Activated CD8-positive, alpha-beta T cell treated with anti-CD3 and anti-CD28 coated beads, Interleukin-2, amount 10 ng/mL, durations not matched to agents 7 days and 5 days (primary cell): ENCODE measurements at regions not wholly inside any gene's neighbourhood (a gene's known extent, or its start where the extent isn't known, plus 50 kb on each side); places are given as distances from the start of the nearest gene placed in this dataset.

ENCODE experiments used
- ATAC-seq: fragments of 150-1000 bp; cut with Tn5 transposase; one replicate; pipeline ENCODE4 v1.10.0; 2021; ENCODE audit warnings: moderate library complexity
- CTCF ChIA-PET: fragments of 350-600 bp; sonication (Branson Sonifier 250); formaldehyde crosslinking; loops from one replicate; lab custom pipeline; 2021; ENCODE audit warnings: antibody characterized with exemption; lab: Charles Lee
- POLR2A ChIA-PET: fragments of 350-600 bp; sonication (Branson Sonifier 250); formaldehyde crosslinking; loops from one replicate; lab custom pipeline; 2021; ENCODE audit warnings: antibody characterized with exemption; lab: Charles Lee
- DNase-seq: peaks from one replicate; pipeline ENCODE4 v3.0.0-alpha.2; 2020
- H3K27ac Mint-ChIP-seq: one replicate; pipeline ENCODE4 v1.8.0; 2021; ENCODE audit warnings: mild to moderate bottlenecking, mixed read lengths
- H3K27me3 Mint-ChIP-seq: one replicate; pipeline ENCODE4 v1.8.0; 2021; ENCODE audit warnings: low read depth, mixed read lengths
- H3K36me3 Mint-ChIP-seq: one replicate; pipeline ENCODE4 v1.8.0; 2021; ENCODE audit warnings: low read depth, mixed read lengths
- H3K4me1 Mint-ChIP-seq: one replicate; pipeline ENCODE4 v1.8.0; 2021; ENCODE audit warnings: low read depth, mixed read lengths
- H3K4me3 Mint-ChIP-seq: one replicate; pipeline ENCODE4 v1.8.0; 2021; ENCODE audit warnings: mild to moderate bottlenecking, mixed read lengths
- H3K9me3 Mint-ChIP-seq: one replicate; pipeline ENCODE4 v1.8.0; 2022; ENCODE audit warnings: mixed read lengths; ENCODE audit not compliant: insufficient read depth

DNA sequence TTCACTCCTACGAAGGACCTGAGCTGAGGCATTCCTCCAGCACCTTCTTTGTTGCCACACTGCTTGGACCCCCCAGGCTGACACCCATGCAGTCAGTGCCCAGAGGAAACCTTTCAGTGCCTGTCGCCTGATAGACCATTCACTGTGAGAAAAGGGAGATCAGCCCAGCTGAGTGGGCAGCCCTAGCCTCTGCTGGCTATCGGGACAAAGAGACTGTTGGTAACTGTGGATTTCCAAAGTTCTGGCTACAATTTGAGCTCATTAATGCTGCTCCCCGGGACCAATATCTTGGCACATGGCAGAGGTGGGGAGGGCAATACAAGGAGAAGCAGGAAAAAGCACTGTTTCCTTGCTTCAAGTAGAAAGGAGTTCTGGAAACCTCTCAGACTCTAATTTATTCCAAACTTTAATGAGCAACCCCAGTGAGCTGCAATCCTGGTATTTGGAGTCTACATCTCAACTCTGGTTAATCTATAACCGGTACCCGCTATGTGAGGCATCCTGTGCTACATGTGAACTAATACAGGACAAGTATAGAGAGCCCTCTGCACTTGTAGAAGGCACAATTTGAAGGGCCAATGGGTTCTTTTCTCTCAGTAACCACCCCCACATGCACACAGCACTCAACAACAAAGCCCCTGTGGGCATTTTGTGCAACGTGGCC, 200.7 kb upstream of the NCAM1 start:
- no peak overlapping the region for H3K27ac Mint-ChIP-seq

DNA sequence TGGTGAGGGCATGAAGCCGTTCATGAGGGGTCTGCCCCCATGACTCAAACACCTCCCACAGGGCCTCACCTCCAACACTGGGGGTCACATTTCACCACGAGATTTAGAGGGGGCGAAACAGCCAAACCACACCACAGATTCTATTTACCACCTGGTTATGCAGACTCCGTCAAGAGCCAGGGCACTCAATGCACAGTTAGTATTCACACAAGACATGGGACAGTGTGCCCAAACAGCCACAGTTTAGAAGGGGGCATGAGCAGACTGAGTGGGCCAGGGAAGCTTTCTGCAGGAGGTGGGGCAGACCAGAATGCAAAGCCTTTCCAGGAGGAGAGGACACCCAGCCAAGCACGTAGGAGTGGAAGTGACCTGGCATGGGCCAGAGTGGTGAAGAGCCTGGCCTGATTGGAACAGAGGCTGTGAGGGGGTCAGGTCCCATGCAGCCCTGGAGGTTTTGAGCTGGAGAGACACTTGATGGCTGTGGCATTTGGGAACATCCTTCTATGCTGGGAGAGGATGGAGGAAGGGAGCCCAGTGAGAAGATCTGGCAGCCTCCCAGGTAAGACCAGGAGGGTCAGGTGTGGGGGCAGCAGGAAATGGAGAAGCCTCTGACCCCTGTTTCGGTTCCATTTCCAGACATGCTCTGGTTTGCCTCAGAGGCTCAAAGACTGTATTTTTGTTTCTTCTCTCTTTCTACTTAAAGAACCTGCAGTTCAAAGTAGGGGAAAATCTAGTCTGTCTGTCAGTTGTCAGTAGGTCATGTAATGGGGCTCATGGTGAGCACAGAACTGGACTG, 199.1 kb upstream of the NCAM1 start:
- Mint-ChIP-seq H3K9me3 (no peaks in the 10 kb centered on the region), H3K27ac (no peak overlapping the region), H3K4me3 (no peak overlapping the region), H3K4me1 (no peaks in the 10 kb centered on the region), H3K27me3 (no peaks in the 10 kb centered on the region), H3K36me3 (no peaks in the 10 kb centered on the region)
- DNase-seq (no peak), ATAC-seq (no peak)
- POLR2A ChIA-PET: no interaction called here
- CTCF ChIA-PET: no interaction called here

More for the DNA sequence above, 200.7 kb upstream of the NCAM1 start:
- Mint-ChIP-seq H3K36me3 (no peaks in the 10 kb centered on the region), H3K27me3 (peaks cover 3% of the 10 kb centered on the region), H3K4me3 (no peak overlapping the region), H3K4me1 (no peaks in the 10 kb centered on the region), H3K9me3 (no peaks in the 10 kb centered on the region)
- ChIA-PET POLR2A (no interaction called here), CTCF (no interaction called here)
- ATAC-seq (no peak), DNase-seq (no peak)

DNA sequence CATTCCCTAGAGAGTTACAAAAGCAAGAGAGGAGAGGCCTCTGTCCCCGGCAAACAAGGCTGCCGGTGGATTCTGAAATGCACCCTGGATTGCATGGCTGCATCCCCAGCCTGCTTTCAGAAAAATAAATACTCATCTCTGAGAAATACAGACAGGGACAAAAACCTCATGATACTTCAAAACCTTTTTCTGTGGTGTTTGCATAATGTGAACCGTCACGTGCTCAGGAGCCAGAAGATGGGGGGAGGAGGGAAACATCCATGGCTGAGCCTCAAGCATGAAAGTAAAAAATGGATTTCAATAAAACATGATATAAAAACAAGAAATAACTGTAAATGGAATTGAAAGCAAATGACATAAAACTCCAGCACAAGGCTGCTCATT, 198.5 kb upstream of the NCAM1 start:
- Mint-ChIP-seq H3K27ac (no peak overlapping the region), H3K4me1 (no peaks in the 10 kb centered on the region), H3K4me3 (no peak overlapping the region), H3K36me3 (no peaks in the 10 kb centered on the region), H3K9me3 (no peaks in the 10 kb centered on the region), H3K27me3 (no peaks in the 10 kb centered on the region)
- ChIA-PET POLR2A (no interaction called here), CTCF (no interaction called here)
- DNase-seq: no peak
- ATAC-seq: no peak

DNA sequence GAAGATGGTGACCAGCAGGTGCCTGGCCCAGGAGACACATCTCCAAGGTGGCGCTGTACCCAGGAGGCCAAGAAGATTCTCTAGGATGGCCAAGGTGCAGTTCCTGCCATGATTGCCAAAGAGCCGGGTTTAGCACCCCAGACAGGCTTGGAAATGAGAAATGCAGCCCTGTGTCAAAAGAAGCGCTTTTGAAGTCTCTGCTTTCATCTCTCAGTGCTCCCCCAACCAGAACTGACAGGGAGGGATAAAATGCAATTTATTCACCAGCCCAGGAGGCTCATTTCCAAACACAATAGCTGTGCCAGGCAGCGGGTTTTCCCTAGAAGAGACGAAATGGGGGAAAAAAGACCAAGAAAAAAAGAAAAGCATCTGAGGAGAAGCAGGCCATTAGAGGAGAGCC, 195.9 kb upstream of the NCAM1 start:
- Mint-ChIP-seq H3K27me3 (no peaks in the 10 kb centered on the region), H3K4me3 (no peak overlapping the region), H3K36me3 (no peaks in the 10 kb centered on the region), H3K9me3 (no peaks in the 10 kb centered on the region), H3K4me1 (no peaks in the 10 kb centered on the region), H3K27ac (no peak overlapping the region)
- DNase-seq: no peak
- no peak for ATAC-seq
- ChIA-PET POLR2A (no interaction called here), CTCF (no interaction called here)

DNA sequence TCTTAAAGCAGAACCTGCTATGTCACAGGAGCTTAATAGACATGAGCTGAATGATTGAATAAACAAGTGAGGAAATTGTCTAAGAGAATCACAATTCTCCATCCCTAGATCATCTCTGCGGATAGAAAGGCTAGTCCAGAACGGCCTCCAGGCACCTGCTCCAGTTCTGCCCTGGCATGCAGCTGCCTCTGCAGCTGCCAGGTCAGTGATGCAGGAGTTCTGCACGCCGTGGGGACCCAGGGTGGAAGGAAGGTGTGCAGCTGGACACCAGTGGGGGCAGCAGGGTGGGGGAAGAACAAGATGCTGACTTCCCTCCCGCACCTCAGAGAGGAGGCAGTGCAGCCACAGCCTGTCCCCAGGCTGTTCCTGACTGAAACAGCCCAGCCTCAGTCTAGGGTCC, 192.1 kb upstream of the NCAM1 start:
- Mint-ChIP-seq H3K9me3 (no peaks in the 10 kb centered on the region), H3K27me3 (no peaks in the 10 kb centered on the region), H3K4me1 (peaks cover 4% of the 10 kb centered on the region), H3K36me3 (no peaks in the 10 kb centered on the region), H3K4me3 (no peak overlapping the region), H3K27ac (no peak overlapping the region)
- ATAC-seq: no peak
- no peak for DNase-seq
- ChIA-PET CTCF (no interaction called here), POLR2A (no interaction called here)

DNA sequence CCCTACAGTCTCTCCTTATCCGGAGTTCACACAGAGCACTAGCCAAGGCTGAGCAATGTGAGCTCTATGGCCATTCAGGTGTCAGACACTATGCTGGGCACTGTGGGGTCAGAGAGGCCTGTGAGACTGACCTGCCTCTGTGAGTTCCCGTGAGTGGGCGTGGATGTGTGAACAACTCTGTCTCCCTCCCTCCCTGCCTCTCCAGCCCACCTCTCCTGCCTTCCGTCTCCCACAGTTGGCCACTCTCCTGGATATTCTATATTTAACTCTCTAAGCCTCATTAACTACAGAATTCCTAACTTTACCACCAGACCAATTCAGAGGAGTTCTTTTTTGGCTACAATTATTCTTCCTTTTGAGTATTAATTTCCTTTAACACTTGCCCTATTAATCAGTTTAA, 191.6 kb upstream of the NCAM1 start:
- Mint-ChIP-seq H3K27ac (no peak overlapping the region), H3K4me3 (no peak overlapping the region), H3K36me3 (no peaks in the 10 kb centered on the region), H3K27me3 (no peaks in the 10 kb centered on the region), H3K4me1 (peaks cover 4% of the 10 kb centered on the region), H3K9me3 (no peaks in the 10 kb centered on the region)
- ATAC-seq: no peak
- CTCF ChIA-PET: no interaction called here
- no peak for DNase-seq
- POLR2A ChIA-PET: no interaction called here

DNA sequence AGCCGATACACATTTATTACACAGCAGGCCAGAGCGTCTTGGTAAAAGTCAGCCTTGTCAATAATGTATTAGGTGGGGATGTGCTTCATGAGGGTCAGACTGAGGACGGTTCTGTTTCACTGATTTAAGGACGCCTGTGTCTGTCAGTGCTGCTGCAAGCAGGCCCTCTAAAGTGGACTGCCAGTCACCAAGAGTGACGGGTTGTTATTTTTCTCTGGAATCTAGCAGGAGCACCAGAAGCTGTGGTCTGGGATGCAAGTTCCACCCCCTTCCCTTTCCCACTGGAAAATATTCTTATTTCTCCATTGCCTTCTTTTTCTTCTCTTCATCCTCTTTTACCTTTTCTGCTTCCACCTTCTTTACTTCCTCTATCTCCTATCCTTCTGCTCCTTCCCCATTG, 191.2 kb upstream of the NCAM1 start:
- H3K27me3 Mint-ChIP-seq: no peaks in the 10 kb centered on the region
- no peak overlapping the region for H3K4me3 Mint-ChIP-seq
- POLR2A ChIA-PET: no interaction called here
- H3K9me3 Mint-ChIP-seq: no peaks in the 10 kb centered on the region
- no peak overlapping the region for H3K27ac Mint-ChIP-seq
- CTCF ChIA-PET: no interaction called here
- H3K36me3 Mint-ChIP-seq: no peaks in the 10 kb centered on the region
- peaks cover 4% of the 10 kb centered on the region for H3K4me1 Mint-ChIP-seq
- ATAC-seq (no peak), DNase-seq (no peak)

DNA sequence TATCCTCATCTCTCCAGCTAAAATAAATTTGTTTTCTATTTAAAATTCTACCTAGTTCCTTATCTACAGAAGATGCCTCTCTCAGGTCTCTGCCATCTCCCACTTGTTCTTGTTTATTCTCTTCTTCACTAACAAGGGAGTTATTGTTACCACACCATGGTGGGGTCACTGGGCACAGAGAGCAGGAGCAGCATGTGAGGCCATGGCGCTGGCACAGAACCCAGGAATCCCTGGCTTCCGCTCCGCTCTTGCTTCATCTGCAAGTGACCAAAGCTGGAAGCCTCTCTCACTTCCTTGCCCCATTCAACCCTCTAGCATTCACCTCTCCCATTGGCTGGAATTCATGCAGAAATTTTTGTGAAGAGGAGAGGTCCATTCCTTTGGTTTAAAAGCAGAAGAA, 190.7 kb upstream of the NCAM1 start:
- DNase-seq (no peak), ATAC-seq (no peak)
- Mint-ChIP-seq H3K4me1 (peaks cover 4% of the 10 kb centered on the region), H3K4me3 (no peak overlapping the region), H3K36me3 (no peaks in the 10 kb centered on the region), H3K27me3 (no peaks in the 10 kb centered on the region), H3K27ac (no peak overlapping the region), H3K9me3 (no peaks in the 10 kb centered on the region)
- ChIA-PET CTCF (no interaction called here), POLR2A (no interaction called here)

DNA sequence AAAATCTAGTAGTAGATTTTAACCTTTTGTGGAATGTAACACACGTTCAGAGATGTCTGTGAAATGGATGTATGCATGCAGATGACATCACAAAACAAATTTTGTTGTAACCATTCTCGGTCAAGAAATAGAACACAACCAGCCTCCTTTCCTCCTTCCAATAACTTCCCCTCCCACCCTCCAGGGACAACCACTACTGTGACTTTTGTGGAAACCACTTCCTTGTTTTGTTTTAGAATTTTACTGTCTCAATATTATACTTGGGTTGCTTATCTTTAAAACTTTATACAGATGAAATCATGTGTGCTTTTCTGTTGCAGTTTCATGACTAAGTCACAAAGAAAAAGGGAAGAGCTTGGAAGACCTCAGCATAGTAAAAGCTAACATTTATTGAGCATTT, 189.4 kb upstream of the NCAM1 start:
- no peak for DNase-seq
- Mint-ChIP-seq H3K4me3 (no peak overlapping the region), H3K9me3 (no peaks in the 10 kb centered on the region), H3K27me3 (no peaks in the 10 kb centered on the region), H3K27ac (no peak overlapping the region), H3K36me3 (no peaks in the 10 kb centered on the region), H3K4me1 (peaks cover 4% of the 10 kb centered on the region)
- ChIA-PET CTCF (no interaction called here), POLR2A (no interaction called here)
- no peak for ATAC-seq

DNA sequence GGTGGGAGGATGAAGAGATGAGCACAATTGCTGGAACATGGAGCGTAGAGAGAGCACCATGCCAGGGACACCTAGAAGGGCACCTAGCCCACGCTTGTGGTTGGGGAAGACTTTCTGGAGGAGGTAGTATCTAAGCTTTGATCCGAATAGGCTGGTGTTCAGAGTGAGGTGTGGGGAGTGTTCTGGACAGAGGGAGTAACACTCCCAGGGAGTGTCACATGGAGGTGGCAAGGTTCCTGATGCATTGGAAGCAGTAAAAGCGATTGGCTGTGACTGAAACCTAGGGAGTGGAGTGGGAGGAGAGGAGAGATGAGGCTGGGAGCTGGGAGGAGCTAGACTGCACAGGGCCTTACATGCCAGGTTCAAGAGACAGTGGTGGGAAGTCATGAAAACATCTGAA, 188.0 kb upstream of the NCAM1 start:
- Mint-ChIP-seq H3K9me3 (no peaks in the 10 kb centered on the region), H3K4me1 (peaks cover 4% of the 10 kb centered on the region), H3K4me3 (no peak overlapping the region), H3K27ac (no peak overlapping the region), H3K27me3 (no peaks in the 10 kb centered on the region), H3K36me3 (no peaks in the 10 kb centered on the region)
- CTCF ChIA-PET: no interaction called here
- POLR2A ChIA-PET: no interaction called here
- DNase-seq (no peak), ATAC-seq (no peak)

DNA sequence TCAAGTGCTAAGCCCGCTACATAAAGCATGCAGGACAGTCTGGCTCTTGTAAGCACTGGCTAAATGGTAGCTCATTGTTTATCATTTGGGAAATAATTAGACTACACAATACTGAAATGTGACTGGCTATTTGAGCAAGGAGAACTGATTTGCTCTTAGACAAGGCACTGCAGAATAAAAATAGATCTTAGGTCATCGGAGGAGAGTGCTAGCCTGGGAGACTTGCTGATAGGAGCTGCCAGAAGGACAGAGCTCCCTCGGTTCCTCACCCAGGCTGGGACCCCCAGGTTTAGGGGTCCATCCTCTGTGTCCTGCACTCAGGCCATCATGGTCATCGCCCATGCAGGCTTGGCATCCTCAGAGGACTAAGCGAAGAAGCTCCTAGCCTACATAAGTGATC, 184.4 kb upstream of the NCAM1 start:
- no peak overlapping the region for H3K27ac Mint-ChIP-seq
- H3K4me1 Mint-ChIP-seq: peaks cover 3% of the 10 kb centered on the region
- no peaks in the 10 kb centered on the region for H3K9me3 Mint-ChIP-seq
- no peaks in the 10 kb centered on the region for H3K27me3 Mint-ChIP-seq
- H3K4me3 Mint-ChIP-seq: no peak overlapping the region
- no peaks in the 10 kb centered on the region for H3K36me3 Mint-ChIP-seq
- POLR2A ChIA-PET: no interaction called here
- CTCF ChIA-PET: no interaction called here
- ATAC-seq (no peak), DNase-seq (no peak)

DNA sequence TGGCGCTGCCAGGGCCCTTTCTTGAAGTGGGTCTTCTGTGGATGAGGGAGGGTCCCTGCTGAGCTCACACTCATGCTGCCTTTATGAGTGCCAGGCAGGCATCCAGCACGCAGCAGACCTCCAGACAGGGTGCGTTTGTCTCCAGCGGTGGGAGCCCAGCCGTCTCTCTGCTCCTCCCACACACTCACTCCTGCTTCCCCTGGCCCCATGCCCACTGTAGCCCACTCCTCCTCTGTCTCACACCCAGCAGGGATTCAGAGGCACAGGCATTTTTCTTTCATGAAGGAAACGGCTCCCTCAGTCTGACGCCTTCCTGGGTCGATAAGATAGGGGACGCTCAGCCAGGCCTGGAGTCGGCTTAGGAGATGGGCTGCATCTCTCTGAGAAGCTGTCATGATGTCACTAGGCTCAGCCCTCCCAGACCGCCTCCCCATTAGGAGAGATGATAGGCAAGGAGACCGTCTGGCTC, 183.9 kb upstream of the NCAM1 start:
- no peak overlapping the region for H3K27ac Mint-ChIP-seq
- H3K9me3 Mint-ChIP-seq: no peaks in the 10 kb centered on the region
- ATAC-seq: no peak
- H3K27me3 Mint-ChIP-seq: no peaks in the 10 kb centered on the region
- POLR2A ChIA-PET: no interaction called here
- CTCF ChIA-PET: no interaction called here
- no peaks in the 10 kb centered on the region for H3K4me1 Mint-ChIP-seq
- H3K36me3 Mint-ChIP-seq: no peaks in the 10 kb centered on the region
- no peak overlapping the region for H3K4me3 Mint-ChIP-seq
- DNase-seq: no peak
